GM19468 (cell line): ENCODE measurements at regions not wholly inside any gene's neighbourhood (a gene's known extent, or its start where the extent isn't known, plus 50 kb on each side); places are given as distances from the start of the nearest gene placed in this dataset.

ENCODE experiments used
- ATAC-seq: cut with Tn5 transposase; IDR thresholded peaks from one replicate; pipeline ENCODE4 v1.9.1; 2021; ENCODE audit warnings: mild to moderate bottlenecking, moderate library complexity, moderate number of reproducible peaks; ENCODE audit not compliant: unreplicated experiment; ENCODE audit errors: extremely low read depth

DNA sequence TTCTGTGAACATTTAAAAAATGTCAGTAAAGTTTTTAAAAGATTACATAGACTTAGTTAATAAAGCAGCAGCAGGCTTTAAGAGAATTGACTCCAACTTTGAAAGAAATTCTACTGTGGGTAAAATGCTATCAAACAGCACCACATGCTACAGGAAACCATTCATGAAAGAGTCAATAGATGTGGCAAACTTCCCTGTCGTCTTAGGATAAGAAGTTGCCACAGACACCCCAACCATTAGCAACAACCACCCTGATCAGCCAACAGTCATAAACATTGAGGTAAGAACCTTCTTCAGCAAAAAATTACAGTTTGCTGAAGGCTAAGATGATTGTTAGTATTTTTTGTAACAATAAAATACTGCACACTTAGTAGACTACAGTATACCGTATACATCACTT lies 278.2 kb downstream of the CSNK1G3 start:
- ATAC-seq: no peak

DNA sequence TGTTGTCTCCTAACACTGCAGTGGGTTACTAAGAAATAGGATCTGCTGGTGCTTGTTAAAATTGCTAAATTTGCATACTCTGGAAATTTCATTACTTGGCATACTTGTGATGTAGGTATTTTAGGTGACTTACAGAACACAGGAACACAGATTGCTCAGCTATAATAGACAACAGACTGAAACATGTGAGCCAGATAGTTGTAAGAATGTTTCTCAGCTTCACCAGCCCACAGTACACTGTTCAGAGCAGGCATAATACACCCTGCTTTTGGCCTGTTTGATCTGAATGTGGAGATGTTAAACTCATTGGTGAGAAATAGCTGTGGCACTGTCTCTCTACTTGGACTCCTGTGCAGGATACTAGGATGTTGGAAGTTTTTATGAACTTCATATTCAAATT lies 275.7 kb downstream of the CSNK1G3 start:
- ATAC-seq: no peak

DNA sequence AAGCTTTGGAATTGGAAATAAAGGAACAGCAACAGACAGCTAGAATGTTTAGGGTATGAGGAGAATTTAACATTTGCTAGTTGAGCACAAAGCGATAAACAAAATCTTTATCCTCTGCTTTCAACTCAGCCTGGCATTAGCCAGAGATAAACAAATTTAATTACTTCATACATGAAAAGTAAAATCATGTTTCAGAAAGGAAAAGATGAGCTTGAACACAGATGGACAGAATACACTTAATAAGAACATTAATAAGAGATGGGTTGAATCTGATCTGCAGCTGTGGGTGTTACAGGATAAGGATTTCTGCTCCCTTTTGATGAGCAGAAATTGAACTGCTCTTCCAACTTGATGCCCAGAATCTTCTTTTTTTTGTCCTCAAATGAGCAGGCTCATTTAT lies 275.2 kb downstream of the CSNK1G3 start:
- ATAC-seq: no peak

DNA sequence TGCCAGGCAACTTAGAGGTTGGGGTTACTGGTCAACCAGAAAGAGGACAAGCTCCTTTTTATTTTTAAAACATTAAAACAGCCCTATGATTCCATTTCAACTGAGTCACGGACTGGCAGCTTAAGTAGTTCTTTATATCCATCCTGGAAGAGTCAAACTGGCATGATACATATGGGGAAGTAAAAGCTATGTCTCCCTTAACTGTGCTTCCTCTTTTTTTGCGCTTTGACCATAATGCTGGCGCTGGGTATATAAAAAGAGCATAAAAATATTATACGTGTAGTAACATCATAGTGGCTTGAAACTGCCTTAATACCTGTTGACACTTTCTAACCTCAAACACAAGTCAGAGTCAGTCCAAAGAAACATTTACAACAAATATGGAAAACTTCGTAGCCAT lies 274.4 kb downstream of the CSNK1G3 start:
- ATAC-seq: no peak

DNA sequence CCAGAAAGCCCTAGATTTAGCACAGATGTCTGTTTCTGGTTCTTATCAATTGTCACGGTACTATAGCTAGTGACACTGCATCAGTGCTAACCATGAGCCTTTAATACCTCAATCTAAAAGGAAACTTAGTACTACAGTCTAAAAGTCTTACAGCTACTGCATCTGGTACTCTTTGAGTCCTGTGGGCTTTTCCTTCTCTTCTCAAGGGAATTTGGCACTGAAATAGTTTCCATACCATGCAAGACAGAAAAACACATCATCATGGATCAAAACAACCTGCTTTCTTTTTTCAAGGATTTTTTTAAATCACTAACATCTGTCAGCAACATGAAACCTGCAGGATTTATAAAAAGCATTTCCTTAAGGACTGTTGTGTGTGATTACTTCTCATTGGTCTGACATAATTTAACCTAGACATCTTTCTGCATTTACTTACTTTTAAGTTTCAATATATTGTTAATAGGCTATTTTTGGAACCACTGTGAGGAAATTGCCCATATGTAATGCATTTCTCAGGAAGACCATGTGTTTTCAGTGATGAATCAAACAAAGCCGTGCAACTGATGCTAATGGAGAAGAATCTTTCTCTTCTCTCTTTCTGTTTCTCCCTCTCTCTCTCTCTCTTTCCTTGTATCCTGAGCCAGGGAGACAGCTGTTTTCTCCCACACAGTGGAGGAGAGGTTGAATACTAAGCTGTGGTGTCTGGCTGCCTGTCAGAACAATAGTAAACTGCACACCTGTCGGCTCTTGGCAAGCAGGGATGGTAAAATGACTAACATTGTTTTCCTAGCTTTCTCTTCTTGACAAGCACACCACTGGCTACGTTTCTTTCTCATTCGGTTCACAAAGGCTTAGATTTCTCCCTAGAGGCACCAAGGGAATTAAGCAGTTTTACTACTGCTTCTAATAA lies 273.4 kb downstream of the CSNK1G3 start:
- ATAC-seq: no peak

DNA sequence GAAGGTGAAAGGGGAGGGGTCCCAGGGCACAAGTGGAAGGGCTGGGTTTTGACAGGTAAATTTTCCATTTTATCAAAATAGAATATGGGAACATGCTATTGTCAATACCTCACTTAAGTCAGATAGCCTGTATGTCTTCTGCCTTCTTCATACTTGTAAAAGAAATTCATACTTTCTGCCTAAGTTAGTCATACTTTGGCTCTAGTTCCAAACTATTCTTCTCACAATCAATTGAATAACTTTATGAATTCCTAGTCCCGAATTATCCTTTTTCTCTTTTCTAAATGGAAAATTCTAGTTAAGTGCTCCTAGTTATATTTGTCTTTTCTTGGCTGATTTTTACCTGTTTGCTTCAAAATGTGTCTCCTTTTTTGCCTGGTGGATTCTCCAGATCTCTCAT lies 271.4 kb downstream of the CSNK1G3 start:
- ATAC-seq: no peak

DNA sequence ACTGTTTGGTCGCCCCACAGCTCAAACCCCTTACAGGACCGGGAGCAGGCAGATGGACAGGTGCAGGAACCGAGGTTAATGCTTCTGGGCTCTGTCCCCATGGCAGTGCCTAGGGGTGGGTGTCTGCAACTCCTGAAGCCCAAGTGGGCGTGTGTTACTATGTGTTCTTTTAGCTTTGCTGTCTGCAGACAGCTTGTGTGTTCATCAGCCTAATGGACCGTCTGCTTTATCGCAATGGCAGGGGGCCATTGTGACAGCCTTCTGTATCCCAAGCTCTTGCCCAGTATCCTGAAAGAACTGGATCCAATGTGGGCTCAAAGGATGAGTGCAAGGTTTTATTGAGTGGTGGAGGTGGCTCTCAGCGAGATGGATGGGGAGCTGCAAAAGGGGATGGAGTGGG lies 266.7 kb downstream of the CSNK1G3 start:
- no peak for ATAC-seq

DNA sequence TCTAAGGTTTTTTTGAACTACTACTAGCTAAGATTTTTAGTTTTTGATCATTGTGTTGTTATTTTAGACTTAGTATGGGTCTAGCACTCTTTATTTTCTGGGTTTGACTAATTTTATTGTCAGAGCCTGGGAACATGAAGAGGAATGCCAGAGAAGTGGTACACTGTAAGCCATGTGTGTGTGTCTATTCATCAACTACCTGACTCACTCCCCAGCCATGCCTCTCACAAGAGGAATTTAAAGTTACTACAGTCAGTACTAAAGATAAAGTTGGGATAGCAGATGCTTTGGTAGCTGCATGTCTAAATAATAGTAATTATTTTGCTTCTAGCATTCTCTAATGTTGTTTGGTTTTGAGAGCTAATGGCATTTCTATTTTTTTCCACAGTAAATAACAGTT lies 264.8 kb downstream of the CSNK1G3 start:
- ATAC-seq: no peak

DNA sequence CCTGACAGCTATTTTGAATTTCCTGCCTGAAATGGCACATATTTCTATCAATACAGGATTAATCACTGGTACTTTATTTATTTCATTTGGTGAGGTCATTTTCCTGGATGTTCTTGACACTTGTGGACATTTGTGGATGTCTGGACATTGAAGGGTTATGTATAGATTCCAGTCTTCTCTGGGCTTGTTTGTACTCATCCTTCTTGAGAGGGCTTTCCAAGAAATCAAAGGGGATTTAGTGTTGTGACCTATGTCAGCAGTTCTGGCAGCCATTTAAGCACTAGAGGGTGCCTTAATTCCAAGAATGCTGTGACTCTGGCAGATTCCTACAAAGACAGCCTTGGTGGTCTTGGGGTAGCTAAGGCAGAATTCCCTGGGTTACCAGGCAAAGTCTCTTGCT lies 259.7 kb downstream of the CSNK1G3 start:
- no peak for ATAC-seq

DNA sequence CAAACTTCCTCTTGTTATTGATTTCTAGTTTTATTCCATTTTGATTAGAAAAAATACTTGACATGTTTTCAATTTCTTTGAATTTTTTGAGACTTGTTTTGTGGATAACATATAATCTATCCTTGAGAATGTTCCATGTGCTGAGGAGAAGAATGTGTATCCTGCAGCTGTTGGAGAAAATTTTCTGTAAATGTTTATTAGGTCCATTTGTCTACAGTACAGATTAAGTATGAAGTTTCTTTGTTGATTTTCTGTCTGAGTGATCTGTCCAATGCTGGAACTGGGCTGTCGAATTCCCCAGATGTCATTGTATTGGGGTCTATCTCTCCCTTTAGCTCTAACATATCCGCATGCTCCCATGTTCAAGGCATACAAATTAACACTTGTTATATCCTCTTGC lies 251.2 kb downstream of the CSNK1G3 start:
- no peak for ATAC-seq

DNA sequence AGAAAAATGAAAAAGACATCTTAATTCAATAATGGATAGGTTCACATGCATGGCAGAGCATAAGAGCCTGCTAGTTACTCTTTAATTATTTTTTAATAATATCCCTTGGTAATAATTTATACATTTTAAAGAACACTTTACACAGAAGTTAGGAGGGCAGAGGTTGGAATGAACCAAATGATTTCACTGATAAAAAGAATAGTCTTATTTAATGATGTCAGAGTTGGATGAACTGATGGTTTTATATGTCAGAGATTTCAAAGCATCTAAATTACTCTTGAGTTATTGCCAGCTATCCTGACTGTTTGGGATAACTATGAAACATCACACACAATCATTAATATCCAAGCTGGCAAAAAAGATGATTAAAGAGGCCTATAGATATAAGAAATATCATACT lies 244.8 kb downstream of the CSNK1G3 start:
- no peak for ATAC-seq

DNA sequence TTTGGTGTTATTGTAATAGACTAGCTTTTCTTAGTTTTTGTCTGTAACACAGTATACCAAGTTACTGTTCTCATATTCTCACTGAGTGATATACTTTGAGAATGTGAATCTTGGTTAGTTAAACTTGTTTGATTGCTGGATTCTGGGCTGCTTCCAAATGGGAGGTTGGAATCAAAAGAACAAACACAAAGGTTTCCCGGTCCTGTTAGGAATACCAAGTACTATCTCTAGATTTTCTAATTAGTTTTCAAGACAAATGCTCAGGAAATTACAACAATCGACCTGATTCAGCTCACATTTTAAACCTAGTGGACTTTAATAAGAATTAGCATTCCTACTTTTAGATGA lies 244.3 kb downstream of the CSNK1G3 start:
- ATAC-seq: no peak

DNA sequence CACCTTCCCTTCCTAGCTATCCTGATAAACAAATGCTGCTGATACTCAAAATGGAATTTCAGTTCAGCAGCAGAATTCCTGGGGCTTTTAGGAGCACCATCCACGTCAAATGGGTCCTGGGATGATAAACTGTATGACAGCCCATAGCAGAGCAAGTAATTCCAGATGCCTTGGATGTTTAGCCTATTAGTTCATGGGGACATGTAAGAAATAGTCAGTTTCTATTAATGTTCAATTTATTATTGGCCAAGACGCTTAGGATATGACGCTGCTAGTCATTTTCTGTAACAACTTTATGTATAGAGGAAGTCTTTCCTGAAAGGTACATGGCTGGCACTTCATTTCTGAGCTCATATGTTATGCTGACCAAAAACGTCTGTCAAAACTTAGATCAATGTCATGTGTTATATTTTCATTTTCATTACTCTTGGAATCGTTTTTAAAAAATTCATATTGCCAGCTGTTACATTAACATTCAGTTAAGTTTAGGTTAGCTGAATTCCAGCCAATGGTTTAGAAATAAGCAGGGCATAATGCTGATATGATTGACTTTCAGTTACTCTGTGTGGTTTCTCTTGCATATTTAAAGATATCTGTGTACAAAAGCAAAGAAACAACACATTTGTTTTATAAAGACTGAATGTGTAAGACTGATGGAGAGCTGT lies 243.8 kb downstream of the CSNK1G3 start:
- no peak for ATAC-seq

DNA sequence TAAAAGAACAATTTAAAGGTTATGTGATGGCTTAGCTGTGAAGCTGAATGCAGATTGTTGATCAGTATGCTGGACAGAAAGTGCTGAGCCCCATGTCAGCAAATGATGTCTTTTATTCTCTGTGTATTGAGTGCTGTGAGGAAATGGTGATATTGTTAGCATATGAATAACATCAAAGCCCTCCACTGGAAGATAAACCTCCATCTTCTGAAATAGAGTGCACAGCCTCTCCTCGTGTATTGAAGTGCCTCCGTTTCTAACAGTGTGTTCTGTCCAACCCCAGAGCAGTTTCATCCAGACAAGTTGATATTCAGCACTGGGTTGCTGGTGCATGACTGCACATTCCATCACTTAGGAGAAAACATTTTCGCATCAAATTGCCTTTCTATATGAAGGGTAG lies 242.9 kb downstream of the CSNK1G3 start:
- no peak for ATAC-seq

DNA sequence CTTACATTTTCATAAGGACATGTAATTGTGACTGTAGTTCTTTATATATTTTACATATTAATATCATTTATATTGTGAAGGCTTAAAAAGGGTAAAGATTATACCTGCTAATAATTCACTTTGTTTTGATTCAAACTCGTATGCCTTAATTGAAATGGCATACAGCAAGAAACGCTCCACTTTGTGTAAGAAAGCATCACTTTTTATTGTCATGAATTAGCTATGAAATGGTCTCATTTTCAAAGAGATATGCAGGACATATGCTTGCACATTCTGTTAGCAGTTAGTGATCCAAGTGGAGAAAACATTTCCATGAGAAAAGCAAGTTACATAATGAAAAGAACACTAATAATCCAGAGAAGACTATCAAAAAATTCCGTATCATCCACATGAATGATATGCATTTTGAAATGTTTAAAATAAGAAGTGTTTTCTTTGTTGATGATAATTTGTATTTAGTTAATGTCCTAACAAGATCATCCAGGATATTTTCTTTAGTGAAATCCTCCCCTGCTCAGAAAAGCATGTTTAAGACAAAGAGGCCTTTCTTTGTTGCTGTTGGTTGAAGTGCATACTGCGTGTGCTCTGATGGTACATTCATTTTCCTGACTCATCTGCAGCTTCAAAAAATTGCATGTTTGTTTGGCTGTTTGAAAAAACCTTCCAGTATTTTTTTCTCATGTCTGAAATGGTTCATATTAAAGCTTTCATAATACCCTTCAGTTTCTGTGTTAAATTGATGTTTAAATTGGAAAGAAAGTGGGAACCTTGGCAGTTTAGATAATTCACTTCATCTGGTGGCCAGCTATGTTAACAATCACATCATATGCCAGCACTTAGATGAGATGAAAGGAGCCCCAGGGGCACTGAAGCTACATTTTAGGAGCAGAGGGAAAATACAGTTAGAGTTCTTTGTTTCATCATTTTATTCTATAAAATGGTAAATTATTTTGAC lies 242.2 kb downstream of the CSNK1G3 start:
- ATAC-seq: no peak

DNA sequence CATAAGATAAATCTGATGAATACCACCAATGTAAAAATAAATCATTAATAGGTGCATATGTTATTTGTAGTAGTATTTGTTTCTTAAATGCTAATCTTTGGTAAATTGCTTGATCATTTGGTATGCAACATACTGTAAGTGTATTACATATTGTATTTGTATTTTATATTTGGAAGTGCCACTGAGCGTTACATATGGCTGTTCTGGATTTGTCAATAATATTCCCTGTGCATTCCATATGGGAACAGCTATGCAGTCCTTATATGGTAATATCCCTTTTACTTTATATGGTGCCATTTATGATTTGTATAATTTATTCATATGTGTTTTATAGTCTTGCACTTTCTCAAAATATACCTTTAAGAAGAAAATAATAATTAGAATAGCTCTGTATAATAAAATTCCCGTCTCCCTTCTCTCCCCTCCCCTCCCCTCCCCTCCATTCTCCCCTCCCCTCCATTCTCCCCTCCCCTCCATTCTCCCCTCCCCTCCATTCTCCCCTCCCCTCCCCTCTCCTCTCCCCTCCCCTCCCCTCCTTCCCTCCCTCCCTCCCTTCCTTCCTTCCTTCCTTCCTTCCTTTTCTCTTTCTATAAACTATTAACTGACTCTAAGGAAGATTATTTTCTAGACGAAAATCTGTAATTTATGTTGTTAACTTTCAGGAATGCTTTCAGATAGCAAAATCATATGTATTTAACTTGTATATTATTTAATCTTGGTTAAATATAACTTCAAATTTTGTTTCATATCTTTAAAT lies 241.4 kb downstream of the CSNK1G3 start:
- ATAC-seq: no peak

DNA sequence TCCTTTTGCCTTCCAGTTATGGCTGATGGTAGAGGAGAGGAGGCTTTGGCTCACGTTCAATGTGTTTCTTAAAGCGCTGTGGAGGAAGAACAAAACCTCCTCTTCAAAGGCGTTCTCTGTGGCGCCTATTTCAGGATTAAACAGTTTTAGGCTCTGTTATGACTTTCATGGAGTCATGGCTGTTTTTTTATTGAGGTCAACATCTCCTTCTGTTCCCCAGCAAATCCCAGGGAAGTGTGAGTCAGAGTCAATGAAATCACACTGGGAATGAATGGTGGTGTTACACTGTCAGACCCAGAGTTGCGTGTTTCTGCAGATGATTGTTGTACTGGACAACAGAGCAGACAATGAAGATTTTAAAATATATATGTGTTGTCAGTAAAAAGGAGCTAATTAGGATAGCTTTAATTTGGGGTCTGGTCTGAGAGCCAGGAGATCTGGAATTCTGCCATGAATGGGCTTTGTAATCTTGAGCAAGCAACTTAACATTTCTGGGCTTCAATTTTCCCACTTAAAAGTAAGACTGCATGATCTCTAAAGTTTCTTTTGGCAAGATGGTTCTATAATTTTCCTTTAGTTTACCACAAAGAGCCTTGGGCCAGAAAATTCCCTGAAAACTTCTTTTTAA lies 240.7 kb downstream of the CSNK1G3 start:
- no peak for ATAC-seq

DNA sequence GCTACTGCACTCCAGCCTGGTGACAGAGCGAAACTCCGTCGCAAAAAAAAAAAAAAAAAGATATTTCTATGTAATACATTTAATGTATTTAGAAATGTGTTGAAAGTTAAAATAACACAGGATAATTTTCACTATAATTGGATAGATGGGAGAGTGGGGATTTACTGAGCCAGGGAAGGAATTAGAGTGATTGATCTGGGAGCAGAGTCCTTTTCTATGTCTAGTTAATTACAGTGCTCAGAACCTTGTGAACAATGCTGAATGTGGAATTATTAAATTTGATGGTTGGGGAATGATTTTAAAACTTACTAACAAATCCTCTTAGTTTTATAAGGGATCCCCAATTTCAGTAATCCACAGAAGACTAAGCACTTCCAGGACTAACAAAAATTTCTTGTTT lies 239.7 kb downstream of the CSNK1G3 start:
- no peak for ATAC-seq

DNA sequence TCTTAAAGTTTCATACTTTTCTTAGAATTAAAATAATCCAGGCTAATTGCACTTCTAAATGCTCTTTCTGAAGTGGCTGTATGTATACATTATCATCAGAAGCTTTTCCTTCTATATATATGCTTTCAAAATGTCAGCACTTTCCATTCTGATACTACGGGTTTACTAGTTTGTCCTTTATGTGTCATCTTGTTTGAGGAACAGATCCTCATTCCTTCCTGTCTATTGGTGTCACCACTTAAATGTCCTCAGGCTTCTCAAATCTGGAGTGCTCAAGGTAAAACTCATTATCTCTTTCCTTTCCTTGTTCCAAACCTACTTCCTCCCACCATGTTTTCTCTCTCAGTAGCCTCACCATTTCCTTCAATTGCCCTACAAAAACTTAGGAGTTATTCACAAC lies 236.3 kb downstream of the CSNK1G3 start:
- no peak for ATAC-seq
